Endothelial cell (in vitro differentiated cells): ENCODE measurements at regions not wholly inside any gene's neighbourhood (a gene's known extent, or its start where the extent isn't known, plus 50 kb on each side); places are given as distances from the start of the nearest gene placed in this dataset.

ENCODE experiments used
- DNase-seq: peaks from one replicate; pipeline ENCODE4 v3.0.0; 2021; ENCODE audit warnings: low spot score
- H3K27ac Mint-ChIP-seq: one replicate; pipeline ENCODE4 v1.8.0; 2021; ENCODE audit warnings: mixed read lengths, inconsistent platforms; ENCODE audit not compliant: unreplicated experiment
- H3K27me3 Mint-ChIP-seq: one replicate; pipeline ENCODE4 v1.8.0; 2021; ENCODE audit warnings: mild to moderate bottlenecking, moderate library complexity, mixed read lengths, inconsistent platforms; ENCODE audit not compliant: unreplicated experiment
- H3K36me3 Mint-ChIP-seq: one replicate; pipeline ENCODE4 v1.8.0; 2021; ENCODE audit warnings: mild to moderate bottlenecking, low read depth, mixed read lengths, inconsistent platforms; ENCODE audit not compliant: unreplicated experiment
- H3K4me1 Mint-ChIP-seq: one replicate; pipeline ENCODE4 v1.8.0; 2021; ENCODE audit warnings: mild to moderate bottlenecking, mixed read lengths, inconsistent platforms; ENCODE audit not compliant: unreplicated experiment
- H3K4me3 Mint-ChIP-seq: one replicate; pipeline ENCODE4 v1.8.0; 2021; ENCODE audit warnings: mild to moderate bottlenecking, mixed read lengths, inconsistent platforms; ENCODE audit not compliant: unreplicated experiment
- H3K9me3 Mint-ChIP-seq: one replicate; pipeline ENCODE4 v1.8.0; 2021; ENCODE audit warnings: mixed read lengths, inconsistent platforms; ENCODE audit not compliant: unreplicated experiment
- TF ChIP-seq, protein P1 (sequence below): fragments of 200-600 bp; sonication (generic); IDR thresholded peaks from one replicate; pipeline ENCODE4 v1.5.0; 2021; ENCODE audit warnings: antibody characterized with exemption; ENCODE audit not compliant: unreplicated experiment

- Mint-ChIP-seq H3K27ac (no peak overlapping the region), H3K27me3 (no peaks in the 10 kb centered on the region), H3K4me1 (no peaks in the 10 kb centered on the region), H3K4me3 (no peak overlapping the region), H3K36me3 (no peaks in the 10 kb centered on the region), H3K9me3 (no peaks in the 10 kb centered on the region)
- no peak for DNase-seq
- TF ChIP-seq, protein P1, sequence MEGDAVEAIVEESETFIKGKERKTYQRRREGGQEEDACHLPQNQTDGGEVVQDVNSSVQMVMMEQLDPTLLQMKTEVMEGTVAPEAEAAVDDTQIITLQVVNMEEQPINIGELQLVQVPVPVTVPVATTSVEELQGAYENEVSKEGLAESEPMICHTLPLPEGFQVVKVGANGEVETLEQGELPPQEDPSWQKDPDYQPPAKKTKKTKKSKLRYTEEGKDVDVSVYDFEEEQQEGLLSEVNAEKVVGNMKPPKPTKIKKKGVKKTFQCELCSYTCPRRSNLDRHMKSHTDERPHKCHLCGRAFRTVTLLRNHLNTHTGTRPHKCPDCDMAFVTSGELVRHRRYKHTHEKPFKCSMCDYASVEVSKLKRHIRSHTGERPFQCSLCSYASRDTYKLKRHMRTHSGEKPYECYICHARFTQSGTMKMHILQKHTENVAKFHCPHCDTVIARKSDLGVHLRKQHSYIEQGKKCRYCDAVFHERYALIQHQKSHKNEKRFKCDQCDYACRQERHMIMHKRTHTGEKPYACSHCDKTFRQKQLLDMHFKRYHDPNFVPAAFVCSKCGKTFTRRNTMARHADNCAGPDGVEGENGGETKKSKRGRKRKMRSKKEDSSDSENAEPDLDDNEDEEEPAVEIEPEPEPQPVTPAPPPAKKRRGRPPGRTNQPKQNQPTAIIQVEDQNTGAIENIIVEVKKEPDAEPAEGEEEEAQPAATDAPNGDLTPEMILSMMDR, result no peak
Observed at GRCh38 chr4:25500626-25501316, 123.7 kb downstream of the ANAPC4 start.

DNA sequence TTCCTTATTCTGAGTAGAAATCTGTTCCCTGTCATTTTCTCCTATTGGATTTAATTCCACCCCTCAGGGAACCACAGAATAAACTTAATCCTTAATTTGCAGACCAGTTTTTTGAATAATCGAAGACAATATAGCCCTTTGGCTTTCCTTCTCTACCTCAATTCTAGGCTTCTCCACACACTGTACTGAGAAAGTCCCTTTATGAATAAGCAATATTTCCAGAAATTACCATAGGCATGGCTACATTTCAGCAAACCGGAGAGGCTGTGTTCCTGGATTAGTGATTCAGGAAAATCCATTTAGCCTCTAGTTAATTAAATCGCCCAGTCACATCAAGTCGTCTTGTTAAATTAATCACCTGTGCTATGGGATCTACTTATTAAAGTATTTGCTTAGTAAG lies 125.1 kb downstream of the ANAPC4 start:
- no peak for DNase-seq
- H3K27ac Mint-ChIP-seq, result no peak overlapping the region
- H3K36me3 Mint-ChIP-seq, result no peaks in the 10 kb centered on the region
- TF ChIP-seq, protein P1, result no peak
- no peaks in the 10 kb centered on the region for H3K4me1 Mint-ChIP-seq
- no peaks in the 10 kb centered on the region for H3K27me3 Mint-ChIP-seq
- H3K9me3 Mint-ChIP-seq, result no peaks in the 10 kb centered on the region
- no peak overlapping the region for H3K4me3 Mint-ChIP-seq

GRCh38 chr4:25503779-25504178 lies 126.7 kb downstream of the ANAPC4 start:
- DNase-seq, result no peak
- TF ChIP-seq, protein P1, result no peak
- Mint-ChIP-seq H3K9me3 (no peaks in the 10 kb centered on the region), H3K4me1 (no peaks in the 10 kb centered on the region), H3K36me3 (no peaks in the 10 kb centered on the region), H3K27me3 (no peaks in the 10 kb centered on the region), H3K27ac (no peak overlapping the region), H3K4me3 (no peak overlapping the region)

DNA sequence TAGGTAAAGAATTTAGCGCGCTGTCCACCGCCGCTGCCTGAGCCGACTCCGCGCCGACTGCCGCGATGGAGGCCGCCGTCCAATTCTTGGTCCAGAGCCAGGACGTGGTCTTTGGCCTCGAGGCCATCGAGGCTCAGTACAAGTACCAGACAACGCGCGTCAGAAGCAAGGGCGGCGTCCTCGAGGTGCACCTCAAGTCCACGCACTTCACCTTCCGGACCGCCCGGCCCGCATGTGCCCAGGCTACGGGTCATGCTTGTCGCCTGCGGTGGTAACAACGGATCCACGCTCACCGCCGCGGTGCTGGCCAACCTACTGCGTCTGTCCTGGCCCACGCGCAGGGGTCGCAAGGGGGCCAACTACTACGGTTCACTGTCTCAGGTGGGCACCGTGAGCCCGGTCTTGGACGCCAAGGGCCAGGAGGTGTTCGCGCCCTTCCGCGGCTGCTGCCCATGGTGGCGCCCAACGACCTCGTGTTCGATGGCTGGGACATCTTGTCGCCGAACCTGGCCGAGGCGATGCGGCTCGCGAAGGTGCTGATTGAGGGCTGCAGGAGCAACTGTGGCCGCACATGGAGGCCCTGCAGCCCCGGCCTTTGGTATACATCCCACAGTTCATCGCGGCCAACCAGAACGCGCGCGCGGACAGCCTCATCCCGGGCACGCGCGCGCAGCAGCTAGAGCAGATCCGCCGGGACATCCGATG lies 128.0 kb downstream of the ANAPC4 start:
- DNase-seq, result no peak
- Mint-ChIP-seq H3K27me3 (no peaks in the 10 kb centered on the region), H3K4me3 (no peak overlapping the region), H3K9me3 (no peaks in the 10 kb centered on the region), H3K36me3 (no peaks in the 10 kb centered on the region), H3K4me1 (no peaks in the 10 kb centered on the region), H3K27ac (no peak overlapping the region)
- TF ChIP-seq, protein P1, result no peak

GRCh38 chr4:25505637-25505991 lies 128.6 kb downstream of the ANAPC4 start:
- TF ChIP-seq, protein P1, result no peak
- Mint-ChIP-seq H3K27ac (no peak overlapping the region), H3K4me3 (no peak overlapping the region), H3K36me3 (no peaks in the 10 kb centered on the region), H3K4me1 (no peaks in the 10 kb centered on the region), H3K27me3 (no peaks in the 10 kb centered on the region), H3K9me3 (no peaks in the 10 kb centered on the region)
- DNase-seq, result no peak
